Left lung (tissue), 4 donors: ENCODE measurements at regions not wholly inside any gene's neighbourhood (a gene's known extent, or its start where the extent isn't known, plus 50 kb on each side); places are given as distances from the start of the nearest gene placed in this dataset.
"Not testable (repeated sequence)": the region's sequence is repeated elsewhere in the genome, so short reads cannot be mapped to it uniquely, and the experiment has no call there.

ENCODE experiments used
- ATAC-seq: fragments of 200-7000 bp; cut with Tn5 transposase; one replicate; pipeline ENCODE4 v1.9.1; 2020; ENCODE audit warnings: moderate library complexity
- DNase-seq, 4 donors: peaks; one replicate each; pipeline ENCODE4 v3.0.0-alpha.2; 2013 to 2020
- H3K27ac ChIP-seq, 2 donors: fragments of 200-600 bp; sonication (generic) in 1 of 2; one replicate each; pipeline versions ENCODE4 v1.5.0 to v1.8.0; 2020 to 2021
- H3K27me3 ChIP-seq, 2 donors: fragments of 200-600 bp; sonication (generic) in 1 of 2; one replicate each; pipeline versions ENCODE4 v1.5.0 to v1.8.0; 2020 to 2021
- H3K36me3 ChIP-seq, 2 donors: fragments of 200-600 bp; sonication (generic) in 1 of 2; one replicate each; pipeline versions ENCODE4 v1.5.0 to v1.8.0; 2020 to 2021
- H3K4me1 ChIP-seq, 2 donors: fragments of 200-600 bp; one replicate each; pipeline ENCODE4 v1.8.0; 2021
- H3K4me3 ChIP-seq, 2 donors: fragments of 200-600 bp; sonication (generic) in 1 of 2; one replicate each; pipeline versions ENCODE4 v1.5.0 to v1.8.0; 2020 to 2021; ENCODE audit warnings: mild to moderate bottlenecking in 1 of 2
- H3K9me3 ChIP-seq, 2 donors: fragments of 200-600 bp; sonication (generic) in 1 of 2; one replicate each; pipeline versions ENCODE4 v1.5.0 to v1.8.0; 2020 to 2021
- intact Hi-C, 2 donors: fragments of 100-400 bp; cut with DNase I; formaldehyde crosslinking; loops; one replicate each; pipeline versions ENCODE4 v1.11.2 to v1.14.2; 2022
- TF ChIP-seq, protein P1 (sequence below), 2 donors: fragments of 200-600 bp; sonication (generic) in 1 of 2; IDR thresholded peaks; one replicate each; pipeline versions ENCODE4 v1.5.0 to v1.8.0; 2021; ENCODE audit warnings: antibody characterized with exemption in 2 of 2
- donor health status: DM: no; HTN: yes; CAD: no.
- donor health status: DM: no; HTN: no; CAD: no.

DNA sequence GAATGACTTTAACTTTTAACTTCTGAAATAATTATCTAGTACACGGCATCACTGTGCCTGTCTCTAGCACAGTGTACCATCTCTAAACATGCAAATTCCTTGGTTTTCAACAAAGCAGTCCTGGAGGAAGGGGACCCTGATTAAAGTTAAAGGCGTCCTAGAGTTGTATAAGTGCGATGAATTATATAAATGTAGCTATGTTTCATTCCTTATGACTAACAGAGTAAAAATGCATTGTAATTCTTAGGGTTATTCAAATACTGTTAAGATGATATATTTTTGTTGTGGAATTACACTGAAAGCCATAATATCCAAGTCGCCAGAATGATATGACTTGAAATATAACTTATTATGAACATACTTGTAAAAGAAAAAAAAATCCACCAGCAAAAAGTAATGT is 544.9 kb upstream of the LINC00305 start:
- Histone ChIP-seq H3K4me1 (no peaks in the 10 kb centered on the region), H3K9me3 (no peaks in the 10 kb centered on the region), H3K36me3 (no peaks in the 10 kb centered on the region), H3K27me3 (no peaks in the 10 kb centered on the region), H3K4me3 (no peak overlapping the region), H3K27ac (no peak overlapping the region)
- TF ChIP-seq, protein P1, sequence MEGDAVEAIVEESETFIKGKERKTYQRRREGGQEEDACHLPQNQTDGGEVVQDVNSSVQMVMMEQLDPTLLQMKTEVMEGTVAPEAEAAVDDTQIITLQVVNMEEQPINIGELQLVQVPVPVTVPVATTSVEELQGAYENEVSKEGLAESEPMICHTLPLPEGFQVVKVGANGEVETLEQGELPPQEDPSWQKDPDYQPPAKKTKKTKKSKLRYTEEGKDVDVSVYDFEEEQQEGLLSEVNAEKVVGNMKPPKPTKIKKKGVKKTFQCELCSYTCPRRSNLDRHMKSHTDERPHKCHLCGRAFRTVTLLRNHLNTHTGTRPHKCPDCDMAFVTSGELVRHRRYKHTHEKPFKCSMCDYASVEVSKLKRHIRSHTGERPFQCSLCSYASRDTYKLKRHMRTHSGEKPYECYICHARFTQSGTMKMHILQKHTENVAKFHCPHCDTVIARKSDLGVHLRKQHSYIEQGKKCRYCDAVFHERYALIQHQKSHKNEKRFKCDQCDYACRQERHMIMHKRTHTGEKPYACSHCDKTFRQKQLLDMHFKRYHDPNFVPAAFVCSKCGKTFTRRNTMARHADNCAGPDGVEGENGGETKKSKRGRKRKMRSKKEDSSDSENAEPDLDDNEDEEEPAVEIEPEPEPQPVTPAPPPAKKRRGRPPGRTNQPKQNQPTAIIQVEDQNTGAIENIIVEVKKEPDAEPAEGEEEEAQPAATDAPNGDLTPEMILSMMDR (IDR thresholded peaks at IDR 0.05) = no peak
- ATAC-seq (no peak), DNase-seq (no peak)
- intact Hi-C loops = no loop called here

DNA sequence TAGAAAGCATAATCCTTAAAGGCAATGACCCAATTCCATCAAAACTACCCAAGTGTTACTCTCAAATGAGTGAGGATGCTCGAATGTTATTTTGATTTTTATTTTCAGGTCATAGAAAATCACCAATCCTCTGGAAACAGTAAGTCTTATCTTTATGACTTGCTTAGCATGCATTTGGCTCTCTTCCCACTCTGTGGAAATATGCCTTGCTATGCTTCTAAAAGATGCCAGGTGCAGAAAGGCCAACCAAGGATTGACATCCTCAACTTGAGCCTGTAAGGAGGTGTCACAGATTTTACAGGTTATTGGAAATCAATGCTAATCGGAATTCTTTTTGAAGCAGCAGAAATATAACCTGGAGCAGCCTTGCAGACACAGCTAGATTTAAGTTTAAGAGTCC is 543.9 kb upstream of the LINC00305 start:
- TF ChIP-seq, protein P1 (IDR thresholded peaks at IDR 0.05) = no peak
- H3K36me3 ChIP-seq = no peaks in the 10 kb centered on the region
- intact Hi-C loops = no loop called here

DNA sequence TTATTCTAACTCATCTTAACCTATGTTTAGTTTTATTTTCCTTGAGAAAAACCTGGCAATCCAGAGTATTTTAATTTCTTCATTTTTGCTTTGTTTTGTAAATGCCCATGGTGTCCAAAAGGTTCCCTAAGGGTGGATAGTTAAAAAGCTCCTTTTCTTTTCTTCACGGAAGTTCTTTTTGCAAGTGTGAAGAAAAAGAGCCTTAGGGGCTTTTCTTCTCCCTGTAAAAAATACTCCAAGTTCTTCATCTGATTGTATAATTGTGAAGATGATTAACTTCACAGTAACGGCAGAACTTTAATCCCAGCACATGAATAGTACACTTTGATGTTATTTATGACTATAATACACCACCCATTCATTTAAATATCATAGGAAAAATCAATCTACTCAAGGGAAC is 530.2 kb upstream of the LINC00305 start:
- H3K36me3 ChIP-seq = no peaks in the 10 kb centered on the region
- DNase-seq (no peak), ATAC-seq (no peak)
- H3K27me3 ChIP-seq = no peaks in the 10 kb centered on the region
- H3K4me3 ChIP-seq = no peak overlapping the region
- peaks cover 0 to 2% of the 10 kb centered on the region in 2 donors for H3K9me3 ChIP-seq
- no peak overlapping the region for H3K27ac ChIP-seq
- no peaks in the 10 kb centered on the region for H3K4me1 ChIP-seq
- intact Hi-C loops = no loop called here
- TF ChIP-seq, protein P1 (IDR thresholded peaks at IDR 0.05) = no peak

More for the DNA sequence above, 543.9 kb upstream of the LINC00305 start:
- no peak for ATAC-seq
- no peak overlapping the region for H3K27ac ChIP-seq
- H3K9me3 ChIP-seq = peaks cover 0 to under 1% of the 10 kb centered on the region in 2 donors
- no peaks in the 10 kb centered on the region for H3K27me3 ChIP-seq
- H3K4me1 ChIP-seq = no peaks in the 10 kb centered on the region
- DNase-seq = no peak
- H3K4me3 ChIP-seq = no peak overlapping the region

DNA sequence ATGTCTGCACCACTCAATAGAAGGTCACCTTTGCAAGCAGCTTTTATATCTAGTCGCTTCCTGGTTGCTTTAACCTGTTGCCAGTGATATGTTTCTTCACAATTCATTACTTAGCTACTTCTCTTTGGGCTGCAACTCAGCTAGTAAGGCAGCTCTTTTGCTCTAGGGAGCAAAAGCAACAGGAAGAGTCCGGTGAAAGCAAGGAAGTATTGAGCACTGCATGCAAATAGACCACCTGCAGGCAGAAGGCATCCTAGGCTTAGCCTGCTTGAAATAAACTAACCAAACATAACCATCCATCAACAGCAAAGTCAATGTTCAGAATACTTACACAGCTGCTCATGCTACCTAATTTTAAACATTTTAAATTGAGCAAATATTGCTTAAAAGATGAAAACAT is 529.2 kb upstream of the LINC00305 start:
- intact Hi-C loops = no loop called here
- no peak for ATAC-seq
- no peak overlapping the region for H3K27ac ChIP-seq

DNA sequence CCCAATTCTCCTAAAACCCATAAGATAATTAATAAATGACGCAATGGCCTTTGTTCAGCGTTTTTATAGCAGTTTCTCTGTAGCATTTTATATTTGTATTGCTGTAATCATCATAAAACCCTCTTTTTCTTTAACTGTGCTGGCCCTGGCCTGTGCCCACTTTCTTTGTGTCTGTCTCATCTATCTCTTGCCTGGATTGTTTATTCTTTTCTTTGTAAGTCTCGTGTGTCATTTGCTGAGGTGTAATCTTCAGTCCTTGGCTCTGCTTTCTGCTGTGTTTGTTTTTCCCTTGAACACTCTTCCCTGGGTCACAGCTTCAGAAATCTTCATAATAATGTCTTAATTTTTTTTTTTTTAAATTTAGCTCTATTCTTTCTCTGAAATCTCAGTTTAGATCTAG is 525.8 kb upstream of the LINC00305 start:
- H3K4me1 ChIP-seq = no peaks in the 10 kb centered on the region
- ATAC-seq (no peak), DNase-seq (no peak)
- peaks cover 0 to 13% of the 10 kb centered on the region in 2 donors for H3K9me3 ChIP-seq
- H3K27me3 ChIP-seq = no peaks in the 10 kb centered on the region
- H3K36me3 ChIP-seq = no peaks in the 10 kb centered on the region
- no peak overlapping the region for H3K27ac ChIP-seq
- intact Hi-C loops = no loop called here
- TF ChIP-seq, protein P1 (IDR thresholded peaks at IDR 0.05) = no peak
- H3K4me3 ChIP-seq = no peak overlapping the region

More for the DNA sequence above, 529.2 kb upstream of the LINC00305 start:
- H3K27me3 ChIP-seq = no peaks in the 10 kb centered on the region
- no peaks in the 10 kb centered on the region for H3K36me3 ChIP-seq
- TF ChIP-seq, protein P1 (IDR thresholded peaks at IDR 0.05) = no peak
- H3K4me3 ChIP-seq = no peak overlapping the region
- DNase-seq = no peak
- no peaks in the 10 kb centered on the region for H3K4me1 ChIP-seq
- H3K9me3 ChIP-seq = peaks cover 0 to 2% of the 10 kb centered on the region in 2 donors

DNA sequence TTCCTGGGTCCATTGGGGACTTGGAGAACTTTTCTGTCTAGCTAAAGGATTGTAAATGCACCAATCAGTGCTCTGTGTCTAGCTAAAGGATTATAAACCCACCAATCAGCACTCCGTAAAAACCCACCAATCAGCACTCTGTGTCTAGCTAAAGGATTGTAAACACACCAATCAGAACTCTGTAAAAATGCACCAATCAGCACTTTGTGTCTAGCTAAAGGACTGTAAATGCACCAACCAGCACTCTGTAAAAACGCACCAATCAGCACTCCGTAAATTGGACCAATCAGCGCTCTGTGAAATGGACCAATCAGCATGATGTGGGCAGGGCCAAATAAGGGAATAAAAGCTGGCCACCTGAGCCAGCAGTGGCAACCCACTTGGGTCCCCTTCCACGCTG is 522.4 kb upstream of the LINC00305 start:
- peaks cover 0 to 11% of the 10 kb centered on the region in 2 donors for H3K9me3 ChIP-seq
- H3K27ac ChIP-seq, ATAC-seq, H3K27me3 ChIP-seq, DNase-seq, H3K36me3 ChIP-seq, intact Hi-C loops, H3K4me1 ChIP-seq, H3K4me3 ChIP-seq: not testable (repeated sequence)
